ENCODE measurements at regions not wholly inside any gene's neighbourhood (a gene's known extent, or its start where the extent isn't known, plus 50 kb on each side); places are given as distances from the start of the nearest gene placed in this dataset.
"Not testable (repeated sequence)": the region's sequence is repeated elsewhere in the genome, so short reads cannot be mapped to it uniquely, and the experiment has no call there.

DNA sequence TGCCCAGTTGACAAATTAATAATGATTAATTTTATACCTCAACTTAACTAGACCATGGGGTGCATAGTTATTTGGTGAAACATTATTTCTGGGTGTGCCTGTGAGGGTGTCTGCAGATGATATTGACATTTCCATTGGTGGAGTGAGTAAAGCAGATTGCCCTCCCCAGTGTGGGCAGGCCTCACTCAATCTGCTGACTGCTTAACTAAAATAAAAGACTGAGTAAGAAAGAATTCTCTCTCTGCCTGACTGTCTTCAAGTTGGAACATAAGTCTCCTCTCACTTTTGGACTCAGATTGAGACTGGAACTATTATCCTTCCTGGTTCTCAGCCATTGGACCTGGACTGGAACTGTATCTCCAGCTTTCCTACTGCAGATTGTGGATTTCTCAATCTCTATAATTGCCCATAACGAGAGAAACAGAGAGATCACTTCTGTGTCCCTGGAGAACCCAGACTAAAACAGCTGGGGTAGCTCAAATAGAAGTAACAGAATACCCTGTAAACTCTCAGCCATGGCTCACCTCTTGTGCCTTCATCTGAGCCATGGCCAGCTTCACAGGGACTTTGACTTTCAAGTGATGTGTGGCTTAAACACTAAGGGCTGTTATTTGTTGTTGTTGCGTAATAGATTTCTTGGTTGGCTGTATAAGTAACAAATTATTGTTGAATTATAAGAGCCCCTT, 575.3 kb upstream of the RAB6C start:
- no peak for DNase-seq (ENCODE audit: low read depth, low spot score)

DNA sequence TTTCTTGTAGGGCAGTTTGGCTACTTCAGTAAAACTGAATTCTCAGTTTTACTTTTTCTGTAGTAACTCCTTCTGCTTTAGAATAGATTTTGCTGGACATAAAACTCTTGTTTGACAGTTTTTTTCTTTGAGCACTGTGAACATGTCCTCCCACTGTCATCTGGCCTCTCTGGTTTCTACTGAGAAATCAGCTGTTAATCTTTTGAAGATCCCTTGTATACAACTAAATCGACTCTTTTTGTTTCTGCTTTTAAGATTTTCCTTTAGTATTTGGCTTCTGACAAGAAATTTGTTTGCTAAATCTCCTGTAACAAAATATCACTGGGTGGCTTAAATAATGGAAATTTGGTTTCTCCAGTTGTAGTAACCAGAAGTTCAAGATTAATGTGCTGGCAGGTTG, 570.9 kb upstream of the RAB6C start:
- no peak for DNase-seq (ENCODE audit: low read depth, low spot score)

DNA sequence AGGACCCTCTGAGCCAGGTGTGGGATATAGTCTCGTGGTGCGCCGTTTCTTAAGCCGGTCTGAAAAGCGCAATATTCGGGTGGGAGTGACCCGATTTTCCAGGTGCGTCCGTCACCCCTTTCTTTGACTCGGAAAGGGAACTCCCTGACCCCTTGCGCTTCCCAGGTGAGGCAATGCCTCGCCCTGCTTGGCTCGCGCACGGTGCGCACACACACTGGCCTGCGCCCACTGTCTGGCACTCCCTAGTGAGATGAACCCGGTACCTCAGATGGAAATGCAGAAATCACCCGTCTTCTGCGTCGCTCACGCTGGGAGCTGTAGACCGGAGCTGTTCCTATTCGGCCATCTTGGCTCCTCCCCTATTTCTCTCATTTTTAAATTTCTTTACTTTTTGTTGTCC, 562.4 kb upstream of the RAB6C start:
- DNase-seq (ENCODE audit: low read depth, low spot score), result not testable (repeated sequence)

DNA sequence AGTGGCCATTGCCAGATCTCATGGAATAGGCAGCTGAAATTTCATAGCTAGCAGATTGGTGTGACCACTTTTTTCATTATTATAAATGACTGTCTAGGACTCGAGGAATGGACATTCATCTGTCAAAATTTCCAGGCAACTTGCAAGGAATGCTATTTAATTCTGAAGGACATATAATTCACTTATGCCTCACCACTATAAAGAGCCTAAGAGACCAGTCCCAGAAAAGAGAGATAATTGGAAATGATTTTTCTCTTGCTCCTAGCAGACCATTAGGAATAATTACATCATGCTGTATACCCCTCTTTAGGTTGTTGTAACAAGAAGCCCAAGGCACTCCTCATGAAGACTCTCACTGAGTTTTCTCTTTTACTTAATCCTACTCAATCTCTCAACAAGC, 557.4 kb upstream of the RAB6C start:
- DNase-seq (ENCODE audit: low read depth, low spot score), result no peak

DNA sequence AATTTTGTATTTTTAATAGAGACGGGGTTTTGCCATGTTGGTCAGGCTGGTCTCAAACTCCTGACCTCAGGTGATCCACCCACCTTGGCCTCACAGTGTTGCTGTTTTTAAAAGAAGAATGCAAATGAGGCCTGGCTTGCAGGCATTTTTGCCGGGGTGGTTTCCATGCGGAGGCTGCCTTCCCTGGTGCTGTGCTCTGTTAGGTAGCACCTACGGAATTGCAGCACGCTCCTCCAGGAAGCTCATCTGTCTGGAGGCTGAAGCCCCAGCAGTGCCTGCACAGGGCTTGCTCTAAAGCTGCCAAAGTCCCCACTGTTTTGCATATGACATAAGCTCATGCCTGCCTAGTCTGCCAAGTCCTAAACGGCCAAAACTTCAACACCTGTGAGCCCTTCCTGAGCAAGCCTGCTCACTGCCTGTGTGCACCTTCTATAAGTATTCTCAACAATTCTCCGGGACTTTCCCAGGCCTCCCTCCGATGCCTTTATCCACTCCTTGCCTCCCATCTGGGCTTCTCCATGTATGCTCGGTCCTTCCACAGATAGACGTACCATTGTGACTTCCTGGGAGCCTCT, 551.3 kb upstream of the RAB6C start:
- DNase-seq (ENCODE audit: low read depth, low spot score), result no peak

DNA sequence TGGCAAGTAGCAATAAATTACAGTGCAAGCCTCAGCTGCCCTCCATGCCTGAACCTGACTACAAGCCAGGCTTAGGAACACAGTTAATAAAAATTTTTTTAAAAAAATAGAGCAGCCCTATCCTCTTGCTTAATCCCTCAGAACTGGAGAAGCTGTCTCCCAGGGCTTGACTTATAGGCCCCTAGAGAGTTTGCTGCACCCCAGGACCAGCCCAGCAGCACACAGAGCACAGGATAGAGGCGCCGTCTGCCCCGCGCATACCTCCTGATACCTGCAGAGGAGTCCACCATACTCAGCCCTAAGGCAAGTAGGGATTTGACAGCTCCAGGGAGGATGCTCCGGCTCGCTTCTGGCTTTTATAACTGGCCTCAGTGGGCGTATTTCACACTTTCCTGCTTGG, 548.6 kb upstream of the RAB6C start:
- DNase-seq (ENCODE audit: low read depth, low spot score), result no peak

DNA sequence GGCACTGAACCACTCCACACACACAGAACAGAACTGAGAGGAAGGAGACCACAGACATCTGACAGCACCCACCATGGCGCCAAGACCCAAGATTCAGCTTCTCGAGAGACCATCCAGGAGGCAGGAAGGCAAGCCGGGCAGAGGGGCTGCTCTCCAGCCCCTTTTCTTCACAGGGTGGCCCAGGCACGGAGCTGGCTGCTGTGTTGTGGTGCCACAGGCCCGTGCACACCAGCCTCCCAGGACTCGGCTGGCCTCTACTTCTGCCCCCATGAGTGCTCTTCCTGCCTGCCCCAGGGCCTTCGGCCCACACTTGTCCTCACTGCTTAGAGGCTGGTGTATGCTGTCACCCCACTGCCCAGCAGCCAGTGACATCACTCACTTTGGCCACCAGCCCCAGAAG, 547.6 kb upstream of the RAB6C start:
- DNase-seq (ENCODE audit: low read depth, low spot score), result no peak

DNA sequence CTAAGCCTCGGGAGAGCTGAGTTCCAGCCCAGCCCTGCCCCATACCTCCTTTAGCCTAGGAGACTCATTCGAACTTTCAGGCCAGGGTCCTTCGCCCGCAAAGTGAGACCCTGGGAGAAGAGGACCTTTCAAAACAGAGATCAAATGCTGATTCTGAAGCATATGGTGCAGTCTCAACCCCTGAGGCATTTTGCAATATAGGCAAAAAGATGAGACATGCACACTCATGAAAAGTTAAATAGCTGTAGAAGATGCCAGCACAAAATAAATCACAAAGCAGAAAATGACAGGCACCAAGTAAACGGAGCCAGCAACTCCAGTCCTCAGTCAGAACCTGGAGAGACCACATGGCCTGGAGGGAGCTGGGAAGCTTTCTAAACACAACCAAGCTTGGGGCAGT, 542.7 kb upstream of the RAB6C start:
- no peak for DNase-seq (ENCODE audit: low read depth, low spot score)

DNA sequence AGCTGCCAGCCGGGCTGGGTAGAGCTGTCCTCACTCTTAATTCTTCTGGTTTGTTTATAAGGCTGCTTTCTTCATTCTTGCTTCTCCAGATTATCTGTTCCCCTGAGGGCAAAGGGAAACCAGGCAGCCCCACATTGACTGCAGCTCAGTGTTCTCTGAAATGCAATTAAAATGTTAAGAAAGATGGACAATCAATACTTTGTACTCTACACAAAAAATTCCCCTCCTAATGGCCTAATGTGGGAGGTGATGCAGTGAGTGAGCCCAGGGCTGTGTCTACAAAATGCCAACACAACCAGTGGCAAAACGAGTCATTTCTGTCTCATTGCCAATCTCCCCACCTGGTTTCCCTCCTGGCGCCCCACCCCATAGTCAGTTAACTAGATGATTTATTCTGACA, 541.7 kb upstream of the RAB6C start:
- no peak for DNase-seq (ENCODE audit: low read depth, low spot score)

DNA sequence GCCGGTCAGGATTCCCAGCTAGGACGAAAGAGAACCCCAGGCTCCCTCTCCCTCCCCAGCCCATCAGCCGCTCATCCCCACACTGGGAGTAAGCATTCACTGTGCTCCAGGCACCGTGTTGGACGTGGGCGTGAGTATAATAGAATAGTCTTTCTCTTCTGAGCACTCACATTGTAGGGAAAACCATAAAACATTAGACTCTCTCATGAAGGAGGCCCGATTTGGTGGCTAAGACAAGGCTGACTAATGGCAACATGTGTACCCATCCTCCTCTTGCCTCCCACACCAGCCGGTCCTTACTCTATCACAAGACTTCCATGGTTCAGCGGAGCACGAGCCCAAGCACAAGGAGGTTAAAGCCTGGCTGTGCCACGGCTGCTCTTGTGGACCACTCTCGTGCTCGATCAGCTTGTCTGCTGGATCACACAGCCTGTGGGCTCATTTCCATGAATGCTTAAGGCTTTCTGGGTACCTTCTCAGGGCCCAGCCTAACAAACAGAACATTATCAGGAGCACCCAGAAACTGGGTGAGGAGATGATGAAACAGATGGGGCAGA, 540.9 kb upstream of the RAB6C start:
- DNase-seq (ENCODE audit: low read depth, low spot score), result no peak

DNA sequence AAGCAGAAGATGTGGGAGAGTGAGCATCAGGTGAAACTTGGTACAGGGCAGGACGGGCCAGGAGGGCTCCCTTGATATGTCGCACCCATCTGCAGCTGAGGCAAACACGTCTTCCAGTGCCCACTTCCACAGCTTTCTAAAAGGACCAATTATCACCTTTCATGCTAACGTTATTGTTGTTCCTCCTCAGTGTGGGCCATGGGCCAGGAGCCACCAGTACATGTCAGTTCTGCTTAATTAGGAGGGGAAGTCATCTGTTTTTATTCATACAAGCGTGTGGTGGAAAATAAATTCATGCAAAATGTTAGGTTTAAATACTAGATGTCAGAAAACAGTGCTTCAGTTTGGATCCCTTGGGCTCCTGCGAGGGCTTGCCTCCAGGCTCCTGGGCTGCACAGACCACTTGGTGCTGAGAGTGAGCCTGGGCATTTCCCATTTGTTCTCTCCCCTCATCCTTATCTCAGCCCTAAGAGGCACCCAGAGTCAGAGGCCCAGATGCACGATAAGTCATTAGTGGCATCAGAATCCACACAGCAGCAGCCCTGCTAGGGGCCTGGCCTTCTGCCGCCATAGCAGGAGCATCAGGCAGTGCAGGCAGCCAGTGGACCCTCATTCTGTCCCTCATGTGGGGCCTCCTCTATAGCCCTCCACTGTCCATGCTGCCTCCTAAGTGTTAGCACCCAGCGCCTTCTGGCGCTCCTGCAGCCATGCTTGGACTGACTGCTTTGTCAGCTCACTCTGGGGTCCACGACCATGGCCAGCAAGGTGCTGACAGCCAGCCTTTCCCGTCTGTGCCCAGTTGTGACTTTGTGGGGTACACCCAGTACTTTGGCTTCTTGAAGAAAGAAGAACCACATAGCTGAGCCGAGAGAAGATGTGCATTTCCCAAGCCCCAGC, 539.8 kb upstream of the RAB6C start:
- DNase-seq (ENCODE audit: low read depth, low spot score), result no peak

DNA sequence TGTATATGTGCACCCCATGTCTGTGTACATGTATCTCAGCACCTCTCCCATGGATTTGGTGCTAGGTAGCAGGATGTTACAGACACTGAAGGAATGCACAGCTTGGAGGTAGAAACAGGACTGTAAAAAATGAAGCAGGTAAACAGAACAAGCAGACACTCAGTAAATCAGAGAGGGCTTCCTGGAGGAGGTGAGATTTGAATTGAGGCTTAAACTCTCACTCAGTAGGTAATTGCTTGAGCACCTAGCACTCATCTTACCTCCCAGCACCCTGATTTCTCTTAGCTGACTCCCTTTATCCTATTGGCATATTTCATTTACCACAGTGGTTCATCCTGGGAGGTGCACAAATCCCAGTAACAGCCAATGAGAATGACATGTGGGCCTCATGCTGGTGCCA, 537.9 kb upstream of the RAB6C start:
- DNase-seq (ENCODE audit: low read depth, low spot score), result no peak

DNA sequence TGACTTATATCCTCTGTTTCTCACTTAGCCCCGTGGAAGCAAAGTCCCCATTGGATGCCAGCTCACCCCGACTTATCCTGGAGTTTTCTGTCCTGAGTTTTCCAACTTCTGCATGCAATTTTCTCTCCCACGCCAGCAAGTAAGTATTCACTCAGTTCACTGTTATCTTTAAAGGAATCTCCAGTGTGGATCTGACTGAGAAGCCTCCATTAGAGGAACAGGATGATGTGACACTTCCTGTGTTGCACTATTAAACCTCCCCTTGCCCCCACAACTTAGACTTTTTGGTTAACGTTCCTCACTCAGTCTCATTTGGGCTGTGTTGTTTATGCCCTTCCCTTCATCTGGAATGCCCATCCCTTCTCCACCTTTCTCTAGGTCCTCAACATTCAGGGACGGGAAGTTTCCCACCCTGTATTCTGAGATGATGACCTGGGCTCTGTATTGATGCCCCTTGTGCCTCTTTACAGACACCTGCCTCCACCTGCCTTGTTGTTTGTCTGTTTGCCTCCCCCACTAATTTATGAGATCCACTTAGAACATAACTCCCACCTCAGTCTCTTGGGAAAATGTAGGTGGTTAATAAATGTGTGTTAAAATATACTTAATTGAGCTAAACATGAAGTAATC, 536.1 kb upstream of the RAB6C start:
- no peak for DNase-seq (ENCODE audit: low read depth, low spot score)

DNA sequence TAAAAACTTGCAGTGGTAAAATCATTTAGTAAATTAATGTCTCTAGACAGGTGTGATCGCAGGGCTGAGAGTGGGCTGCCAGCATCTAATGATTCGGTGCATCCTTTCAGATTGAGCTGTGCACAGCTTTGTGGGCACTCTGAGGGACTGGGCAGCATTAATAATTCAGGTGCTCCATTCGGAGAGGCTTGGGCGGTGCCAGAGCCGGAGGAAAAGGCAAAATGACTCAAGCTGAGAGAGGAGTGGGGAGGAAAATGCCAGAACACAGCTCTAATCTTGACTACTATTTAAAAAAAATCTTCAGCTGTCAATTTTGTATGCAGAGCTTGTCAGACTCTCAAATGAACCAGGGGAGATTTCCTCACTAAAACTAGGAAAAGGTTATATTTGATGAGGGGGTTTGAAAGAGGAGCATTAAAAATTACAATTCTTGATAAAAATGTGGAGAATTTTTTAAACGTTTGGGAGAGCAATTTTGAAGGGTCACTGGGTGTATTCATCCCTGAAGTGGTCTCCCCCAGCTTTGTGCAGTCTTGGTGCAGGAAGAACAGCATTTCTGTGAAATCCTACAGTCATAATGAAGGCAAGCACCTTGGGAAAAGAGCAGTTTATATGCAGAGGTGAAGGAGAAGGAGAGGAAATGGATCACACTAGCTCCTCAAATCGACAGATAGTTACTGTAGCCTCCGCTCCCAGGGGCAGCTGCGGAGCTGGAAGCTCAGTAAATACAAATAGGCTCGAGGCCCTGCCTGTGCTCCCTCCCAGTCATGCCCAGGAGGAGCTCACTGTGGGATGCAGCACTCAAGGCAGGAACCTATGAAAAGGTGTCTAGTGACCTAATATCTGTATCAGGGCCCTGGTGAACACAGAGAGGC, 535.4 kb upstream of the RAB6C start:
- no peak for DNase-seq (ENCODE audit: low read depth, low spot score)

DNA sequence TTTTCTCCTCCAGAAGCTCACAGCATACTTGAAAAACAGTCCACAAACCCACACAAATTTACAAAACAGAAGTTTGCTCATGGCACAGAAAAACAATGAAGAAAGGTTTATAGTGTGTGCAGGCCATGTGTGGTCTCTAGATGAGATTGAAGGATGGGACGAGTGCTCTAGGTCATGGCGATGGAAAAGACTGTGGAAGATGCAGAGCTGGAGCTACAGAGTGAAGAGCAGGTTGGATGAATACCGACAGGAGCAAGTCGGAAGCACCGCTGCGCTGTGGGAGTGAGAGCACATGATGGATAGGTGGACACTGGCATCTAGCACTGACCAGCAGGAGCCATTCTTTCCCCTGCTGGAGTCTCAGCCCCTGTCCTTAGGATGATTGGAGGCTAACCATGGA, 534.7 kb upstream of the RAB6C start:
- no peak for DNase-seq (ENCODE audit: low read depth, low spot score)

DNA sequence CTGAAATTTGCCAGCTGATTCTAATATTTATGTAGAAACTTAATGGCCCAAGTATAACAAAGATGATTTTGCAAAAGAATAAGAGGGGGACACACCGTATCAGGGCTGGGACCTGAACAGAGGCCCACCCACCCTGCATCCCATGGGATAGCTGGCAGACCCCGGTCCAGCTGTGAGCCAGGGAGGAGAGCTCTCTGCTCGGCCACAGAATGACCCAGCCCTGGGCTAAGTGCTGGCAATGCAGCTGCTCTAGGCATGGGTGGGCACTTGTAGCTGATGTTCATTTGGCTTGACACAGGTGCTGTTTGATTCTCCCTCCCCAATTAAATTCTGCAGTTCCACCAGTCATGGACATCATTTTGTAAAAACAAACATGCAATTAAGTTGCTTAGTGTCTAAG, 522.8 kb upstream of the RAB6C start:
- DNase-seq (ENCODE audit: low read depth, low spot score), result no peak

DNA sequence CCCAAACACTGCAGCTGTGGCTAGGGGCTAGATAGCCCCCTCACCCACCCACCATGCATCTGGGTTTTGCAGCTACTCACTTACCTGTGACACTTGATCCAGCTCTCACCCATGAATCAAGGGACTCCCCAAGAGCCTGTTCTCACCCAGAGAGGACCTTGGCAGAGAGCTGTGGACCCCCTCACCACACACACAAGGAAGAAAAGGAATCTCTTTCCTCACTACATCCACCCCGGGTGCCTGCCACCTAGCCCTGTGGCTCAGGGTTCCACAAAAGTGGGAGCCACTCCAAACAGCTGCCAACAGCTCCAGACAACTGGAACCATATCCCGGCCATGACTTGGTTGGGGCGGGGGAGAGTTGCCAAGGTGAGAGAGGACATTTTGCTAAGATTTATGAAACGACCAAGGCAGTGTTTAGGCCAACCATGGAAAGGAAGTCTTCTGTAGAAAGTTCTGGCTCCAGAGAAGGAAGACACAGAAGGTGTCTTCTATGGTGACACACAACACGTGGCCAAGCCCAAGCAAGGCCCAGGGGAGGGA, 522.1 kb upstream of the RAB6C start:
- no peak for DNase-seq (ENCODE audit: low read depth, low spot score)

DNA sequence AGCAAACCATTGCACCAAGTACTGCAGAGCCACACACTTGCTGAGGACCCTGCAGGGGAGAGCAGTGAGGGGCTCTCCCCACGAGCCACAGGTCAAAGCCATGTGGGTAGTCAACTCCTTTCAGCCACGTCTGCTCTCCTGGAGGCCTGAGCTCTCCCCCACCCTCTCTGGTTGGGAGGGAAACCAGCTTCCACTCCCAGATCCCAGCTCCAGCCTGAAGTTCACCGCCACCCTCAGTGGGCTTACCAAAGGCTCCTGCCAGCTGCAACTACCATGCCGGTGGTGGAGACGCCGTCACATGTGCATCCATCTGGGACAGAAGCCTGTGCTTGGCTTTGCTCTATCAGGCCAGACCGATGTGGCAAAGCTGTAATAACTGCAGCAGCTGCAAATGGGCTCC, 521.5 kb upstream of the RAB6C start:
- no peak for DNase-seq (ENCODE audit: low read depth, low spot score)

DNA sequence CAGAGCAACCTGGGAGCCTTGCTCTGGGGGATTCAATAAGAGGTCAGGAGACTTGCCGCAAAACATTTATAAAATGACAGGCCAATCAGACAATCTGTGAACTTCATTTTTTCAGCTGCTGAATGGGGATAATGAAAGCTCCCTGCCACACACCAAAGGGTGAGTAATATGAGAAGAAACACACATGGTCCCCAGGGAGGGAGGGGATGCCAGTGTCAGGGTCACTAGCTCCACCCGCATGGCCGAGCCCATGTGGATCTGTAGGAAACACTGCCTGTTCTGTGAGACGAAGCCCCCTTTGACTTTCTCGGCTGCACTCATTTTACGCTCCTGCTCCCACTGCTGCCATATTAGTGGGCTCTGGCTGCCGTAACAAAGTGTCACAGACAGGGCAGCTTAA, 521.0 kb upstream of the RAB6C start:
- no peak for DNase-seq (ENCODE audit: low read depth, low spot score)

DNA sequence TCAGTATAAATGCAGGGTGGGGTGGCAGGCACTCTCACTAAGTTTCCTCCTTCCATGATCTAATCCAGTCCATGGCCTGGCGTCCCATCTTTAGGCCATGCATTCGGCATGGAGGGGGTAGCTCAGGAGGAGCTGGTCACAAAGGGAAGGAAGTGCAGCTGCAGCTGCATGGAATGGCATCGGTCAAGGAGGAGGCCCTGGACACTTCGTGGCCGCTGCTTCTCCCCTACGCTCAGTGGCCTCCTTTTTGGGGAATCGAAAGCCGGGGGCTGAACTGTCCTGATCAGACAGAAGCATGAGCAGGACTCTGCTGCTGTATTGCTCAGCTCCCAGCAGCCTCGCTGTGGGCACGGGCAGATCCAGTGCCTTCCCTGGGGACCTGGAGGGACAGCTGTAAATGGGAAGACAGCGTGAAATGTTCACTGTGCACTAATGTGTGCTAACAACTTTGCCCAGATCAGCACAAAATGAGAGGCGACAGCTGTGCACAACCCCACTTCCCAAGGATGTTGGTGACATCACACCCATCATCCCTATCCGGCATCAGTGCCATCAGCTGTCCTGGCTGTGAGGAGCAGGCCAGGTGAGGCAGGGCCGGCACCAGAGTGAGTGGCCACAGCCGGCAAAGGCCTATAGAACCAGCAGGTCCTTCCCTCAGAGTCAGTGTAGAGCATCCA, 520.1 kb upstream of the RAB6C start:
- DNase-seq (ENCODE audit: low read depth, low spot score), result no peak
